ENCODE measurements at regions not wholly inside any gene's neighbourhood (a gene's known extent, or its start where the extent isn't known, plus 50 kb on each side); places are given as distances from the start of the nearest gene placed in this dataset.
A peak's percentile ranks its signal among the peaks of the same experiment; 100 is the strongest.

DNA sequence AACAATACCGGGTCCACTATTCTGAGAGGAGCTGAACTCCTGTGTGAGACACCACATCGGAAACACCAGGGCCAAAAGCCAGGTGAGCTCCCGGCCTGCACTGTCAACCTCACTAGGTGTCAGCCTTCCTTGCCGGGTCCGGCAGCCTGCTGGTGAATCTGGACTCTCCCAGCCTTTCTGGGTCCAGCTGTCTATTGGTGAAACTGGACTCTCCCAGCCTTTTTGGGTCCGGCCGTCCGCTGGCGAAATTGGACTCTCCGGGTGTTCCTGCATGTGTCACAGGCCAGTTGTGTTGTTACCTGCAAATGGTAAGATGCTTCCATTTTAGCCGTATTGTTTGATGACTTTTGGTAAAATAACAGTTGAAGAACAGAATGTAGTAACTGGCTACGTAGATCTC is 801.5 kb downstream of the CDH9 start:
- H3K4me1 ChIP-seq: no peaks in the 10 kb centered on the region
- H3K36me3 ChIP-seq: no peaks in the 10 kb centered on the region
- intact Hi-C loops (cut with DNase I): no loop called here
- H3K27me3 ChIP-seq: no peaks in the 10 kb centered on the region
- peak; percentile 47 for DNase-seq
- WGBS, 2 donors: 93 to 96% methylated on average over 12 of the region's 12 CpGs
- TF ChIP-seq POLR2A (IDR thresholded peaks at IDR 0.05) (no peak), POLR2AphosphoS5 (IDR thresholded peaks at IDR 0.05) (no peak), EP300 (IDR thresholded peaks at IDR 0.05) (no peak)
- TF ChIP-seq, protein P1, sequence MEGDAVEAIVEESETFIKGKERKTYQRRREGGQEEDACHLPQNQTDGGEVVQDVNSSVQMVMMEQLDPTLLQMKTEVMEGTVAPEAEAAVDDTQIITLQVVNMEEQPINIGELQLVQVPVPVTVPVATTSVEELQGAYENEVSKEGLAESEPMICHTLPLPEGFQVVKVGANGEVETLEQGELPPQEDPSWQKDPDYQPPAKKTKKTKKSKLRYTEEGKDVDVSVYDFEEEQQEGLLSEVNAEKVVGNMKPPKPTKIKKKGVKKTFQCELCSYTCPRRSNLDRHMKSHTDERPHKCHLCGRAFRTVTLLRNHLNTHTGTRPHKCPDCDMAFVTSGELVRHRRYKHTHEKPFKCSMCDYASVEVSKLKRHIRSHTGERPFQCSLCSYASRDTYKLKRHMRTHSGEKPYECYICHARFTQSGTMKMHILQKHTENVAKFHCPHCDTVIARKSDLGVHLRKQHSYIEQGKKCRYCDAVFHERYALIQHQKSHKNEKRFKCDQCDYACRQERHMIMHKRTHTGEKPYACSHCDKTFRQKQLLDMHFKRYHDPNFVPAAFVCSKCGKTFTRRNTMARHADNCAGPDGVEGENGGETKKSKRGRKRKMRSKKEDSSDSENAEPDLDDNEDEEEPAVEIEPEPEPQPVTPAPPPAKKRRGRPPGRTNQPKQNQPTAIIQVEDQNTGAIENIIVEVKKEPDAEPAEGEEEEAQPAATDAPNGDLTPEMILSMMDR (IDR thresholded peaks at IDR 0.05): no peak
- no peak overlapping the region for H3K4me3 ChIP-seq
- H3K27ac ChIP-seq: no peak overlapping the region
- no peaks in the 10 kb centered on the region for H3K9me3 ChIP-seq

- H3K36me3 ChIP-seq: no peaks in the 10 kb centered on the region
- intact Hi-C loops (cut with DNase I): no loop called here
- no peak for TF ChIP-seq POLR2A (IDR thresholded peaks at IDR 0.05)
- TF ChIP-seq POLR2AphosphoS5 (IDR thresholded peaks at IDR 0.05): no peak
- TF ChIP-seq EP300 (IDR thresholded peaks at IDR 0.05): no peak
- TF ChIP-seq, protein P1 (IDR thresholded peaks at IDR 0.05): no peak
- no peak overlapping the region for H3K27ac ChIP-seq
- 87 to 89% methylated on average over 8 of the region's 8 CpGs for WGBS, 2 donors
- no peaks in the 10 kb centered on the region for H3K27me3 ChIP-seq
- no peaks in the 10 kb centered on the region for H3K4me1 ChIP-seq
- H3K9me3 ChIP-seq: peaks cover 0 to 2% (median 0%) of the 10 kb centered on the region in 4 donors
- DNase-seq: peak; percentile 39
- no peak overlapping the region for H3K4me3 ChIP-seq
These were observed 805.7 kb downstream of the CDH9 start for GRCh38 chr5:26232706-26233105.

DNA sequence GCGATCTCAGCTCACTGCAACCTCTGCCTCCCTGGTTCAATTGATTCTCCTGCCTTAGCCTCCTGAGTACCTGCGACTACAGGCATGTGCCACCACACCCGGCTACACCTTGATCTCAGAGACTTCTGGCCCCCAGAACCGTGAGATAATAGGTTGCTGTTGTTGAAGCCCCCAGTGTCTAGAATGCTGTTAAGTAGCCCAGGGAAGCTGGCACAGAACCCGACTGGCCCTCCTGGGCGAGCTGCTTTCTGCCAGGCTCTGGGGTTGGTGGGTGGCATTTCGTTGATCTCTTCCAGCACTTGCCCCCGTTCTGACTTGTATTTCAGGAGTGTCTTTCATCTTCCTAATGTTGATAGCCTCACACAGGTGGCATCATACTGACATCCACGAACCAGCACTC is 807.1 kb downstream of the CDH9 start:
- WGBS, 2 donors: 84 to 92% methylated on average over 9 of the region's 9 CpGs
- H3K9me3 ChIP-seq: peaks cover 0 to 5% (median 0%) of the 10 kb centered on the region in 4 donors
- H3K27ac ChIP-seq: no peak overlapping the region
- no peaks in the 10 kb centered on the region for H3K27me3 ChIP-seq
- no peaks in the 10 kb centered on the region for H3K4me1 ChIP-seq
- intact Hi-C loops (cut with DNase I): no loop called here
- no peak overlapping the region for H3K4me3 ChIP-seq
- H3K36me3 ChIP-seq: no peaks in the 10 kb centered on the region
- no peak for TF ChIP-seq POLR2A (IDR thresholded peaks at IDR 0.05)
- TF ChIP-seq, protein P1 (IDR thresholded peaks at IDR 0.05): no peak
- TF ChIP-seq POLR2AphosphoS5 (IDR thresholded peaks at IDR 0.05): no peak
- TF ChIP-seq EP300 (IDR thresholded peaks at IDR 0.05): no peak
- peak; percentile 42 for DNase-seq

DNA sequence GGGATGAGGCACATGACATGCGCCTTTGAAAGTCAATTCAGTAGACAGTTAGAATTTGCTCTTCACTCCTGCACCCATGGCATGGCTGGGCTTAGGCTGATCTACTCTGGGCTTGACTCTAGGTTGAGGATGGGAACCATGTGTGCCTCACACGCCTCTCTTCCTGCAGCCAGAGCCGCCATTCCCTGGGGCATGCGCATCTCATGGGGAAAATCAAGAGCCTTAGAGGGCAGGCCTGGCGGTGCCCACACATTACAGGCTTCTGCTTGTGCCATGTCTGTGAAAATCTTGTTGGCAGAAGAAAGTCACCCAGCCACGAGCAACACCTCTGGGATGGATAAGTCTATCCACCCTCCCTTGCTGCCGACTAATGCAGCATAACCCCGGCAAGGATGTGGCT is 808.5 kb downstream of the CDH9 start:
- no peak overlapping the region for H3K27ac ChIP-seq
- intact Hi-C loops (cut with DNase I): no loop called here

GRCh38 chr5:26227245-26227644 is 811.1 kb downstream of the CDH9 start:
- no peak for DNase-seq
- no peaks in the 10 kb centered on the region for H3K27me3 ChIP-seq
- WGBS, 2 donors: 83 to 84% methylated on average over 6 of the region's 6 CpGs
- TF ChIP-seq EP300 (IDR thresholded peaks at IDR 0.05) (no peak), POLR2AphosphoS5 (IDR thresholded peaks at IDR 0.05) (no peak), POLR2A (IDR thresholded peaks at IDR 0.05) (no peak)
- TF ChIP-seq, protein P1 (IDR thresholded peaks at IDR 0.05): no peak
- intact Hi-C loops (cut with DNase I): no loop called here
- no peaks in the 10 kb centered on the region for H3K4me1 ChIP-seq
- H3K27ac ChIP-seq: no peak overlapping the region
- H3K4me3 ChIP-seq: no peak overlapping the region
- no peaks in the 10 kb centered on the region for H3K36me3 ChIP-seq
- H3K9me3 ChIP-seq: peaks cover 0 to 5% (median 0%) of the 10 kb centered on the region in 4 donors

More for the DNA sequence above, 808.5 kb downstream of the CDH9 start:
- 90% methylated on average over 8 of the region's 8 CpGs for WGBS, 2 donors
- no peak overlapping the region for H3K4me3 ChIP-seq
- H3K9me3 ChIP-seq: peaks cover 0 to 5% (median 0%) of the 10 kb centered on the region in 4 donors
- no peak for DNase-seq
- TF ChIP-seq, protein P1 (IDR thresholded peaks at IDR 0.05): no peak
- TF ChIP-seq POLR2AphosphoS5 (IDR thresholded peaks at IDR 0.05): no peak
- no peaks in the 10 kb centered on the region for H3K27me3 ChIP-seq
- no peaks in the 10 kb centered on the region for H3K4me1 ChIP-seq
- no peaks in the 10 kb centered on the region for H3K36me3 ChIP-seq

Measured in sigmoid colon (tissue), 6 donors.